Activated naive CD8-positive, alpha-beta T cell treated with anti-CD3 and anti-CD28 coated beads for 36 hours (primary cell): ENCODE measurements at regions not wholly inside any gene's neighbourhood (a gene's known extent, or its start where the extent isn't known, plus 50 kb on each side); places are given as distances from the start of the nearest gene placed in this dataset.

ENCODE experiments used
- DNase-seq: peaks from one replicate; pipeline ENCODE4 v3.0.0; 2021
- H3K27ac Mint-ChIP-seq: one replicate; pipeline ENCODE4 v1.8.0; 2022; ENCODE audit warnings: mild to moderate bottlenecking, moderate library complexity, mixed read lengths
- H3K27me3 Mint-ChIP-seq: one replicate; pipeline ENCODE4 v1.8.0; 2022; ENCODE audit warnings: mild to moderate bottlenecking, mixed read lengths
- H3K36me3 Mint-ChIP-seq: one replicate; pipeline ENCODE4 v1.8.0; 2021; ENCODE audit warnings: mild to moderate bottlenecking, mixed read lengths
- H3K4me1 Mint-ChIP-seq: one replicate; pipeline ENCODE4 v1.8.0; 2021; ENCODE audit warnings: mixed read lengths
- H3K4me3 Mint-ChIP-seq: one replicate; pipeline ENCODE4 v1.8.0; 2022; ENCODE audit warnings: mild to moderate bottlenecking, moderate library complexity, mixed read lengths
- H3K9me3 Mint-ChIP-seq: one replicate; pipeline ENCODE4 v1.8.0; 2022; ENCODE audit warnings: mixed read lengths

GRCh38 chr1:79679916-79680315 is 673.4 kb upstream of the ADGRL4 start:
- Mint-ChIP-seq H3K4me3 (no peak overlapping the region), H3K36me3 (no peaks in the 10 kb centered on the region), H3K27ac (no peak overlapping the region), H3K27me3 (no peaks in the 10 kb centered on the region), H3K9me3 (peaks cover 17% of the 10 kb centered on the region), H3K4me1 (no peaks in the 10 kb centered on the region)
- no peak for DNase-seq

GRCh38 chr1:79667848-79668696 is 661.5 kb upstream of the ADGRL4 start:
- H3K4me3 Mint-ChIP-seq, result no peak overlapping the region
- no peaks in the 10 kb centered on the region for H3K27me3 Mint-ChIP-seq
- no peak for DNase-seq
- no peaks in the 10 kb centered on the region for H3K36me3 Mint-ChIP-seq
- H3K27ac Mint-ChIP-seq, result no peak overlapping the region
- no peaks in the 10 kb centered on the region for H3K4me1 Mint-ChIP-seq
- no peaks in the 10 kb centered on the region for H3K9me3 Mint-ChIP-seq

GRCh38 chr1:79667166-79667565 is 660.6 kb upstream of the ADGRL4 start:
- Mint-ChIP-seq H3K27ac (no peak overlapping the region), H3K4me1 (no peaks in the 10 kb centered on the region), H3K27me3 (no peaks in the 10 kb centered on the region), H3K9me3 (no peaks in the 10 kb centered on the region), H3K4me3 (no peak overlapping the region), H3K36me3 (no peaks in the 10 kb centered on the region)
- DNase-seq, result no peak

- Mint-ChIP-seq H3K4me3 (no peak overlapping the region), H3K27ac (no peak overlapping the region), H3K4me1 (no peaks in the 10 kb centered on the region), H3K36me3 (no peaks in the 10 kb centered on the region), H3K27me3 (no peaks in the 10 kb centered on the region), H3K9me3 (peaks cover 3% of the 10 kb centered on the region)
- no peak for DNase-seq
Observed at GRCh38 chr1:79663916-79664315, 657.4 kb upstream of the ADGRL4 start.

GRCh38 chr1:79662596-79662995 is 656.1 kb upstream of the ADGRL4 start:
- H3K27me3 Mint-ChIP-seq, result no peaks in the 10 kb centered on the region
- no peak overlapping the region for H3K27ac Mint-ChIP-seq
- no peaks in the 10 kb centered on the region for H3K4me1 Mint-ChIP-seq
- H3K36me3 Mint-ChIP-seq, result no peaks in the 10 kb centered on the region
- no peak overlapping the region for H3K4me3 Mint-ChIP-seq
- DNase-seq, result no peak
- peaks cover 3% of the 10 kb centered on the region for H3K9me3 Mint-ChIP-seq

- no peak overlapping the region for H3K27ac Mint-ChIP-seq
- no peaks in the 10 kb centered on the region for H3K36me3 Mint-ChIP-seq
- no peak for DNase-seq
- no peaks in the 10 kb centered on the region for H3K4me1 Mint-ChIP-seq
- H3K9me3 Mint-ChIP-seq, result peaks cover 3% of the 10 kb centered on the region
- H3K27me3 Mint-ChIP-seq, result no peaks in the 10 kb centered on the region
- H3K4me3 Mint-ChIP-seq, result no peak overlapping the region
Observed at GRCh38 chr1:79660129-79660528, 653.6 kb upstream of the ADGRL4 start.

- Mint-ChIP-seq H3K36me3 (no peaks in the 10 kb centered on the region), H3K4me1 (no peaks in the 10 kb centered on the region), H3K27ac (no peak overlapping the region), H3K4me3 (no peak overlapping the region), H3K9me3 (peaks cover 3% of the 10 kb centered on the region), H3K27me3 (no peaks in the 10 kb centered on the region)
- DNase-seq, result no peak
Observed at GRCh38 chr1:79657951-79658658, 651.6 kb upstream of the ADGRL4 start.

- H3K4me1 Mint-ChIP-seq, result no peaks in the 10 kb centered on the region
- H3K9me3 Mint-ChIP-seq, result no peaks in the 10 kb centered on the region
- no peaks in the 10 kb centered on the region for H3K36me3 Mint-ChIP-seq
- H3K4me3 Mint-ChIP-seq, result no peak overlapping the region
- H3K27ac Mint-ChIP-seq, result no peak overlapping the region
- H3K27me3 Mint-ChIP-seq, result no peaks in the 10 kb centered on the region
- no peak for DNase-seq
Observed at GRCh38 chr1:79655876-79656275, 649.3 kb upstream of the ADGRL4 start.

- no peaks in the 10 kb centered on the region for H3K9me3 Mint-ChIP-seq
- H3K27ac Mint-ChIP-seq, result no peak overlapping the region
- H3K36me3 Mint-ChIP-seq, result no peaks in the 10 kb centered on the region
- no peaks in the 10 kb centered on the region for H3K27me3 Mint-ChIP-seq
- no peak overlapping the region for H3K4me3 Mint-ChIP-seq
- no peaks in the 10 kb centered on the region for H3K4me1 Mint-ChIP-seq
- no peak for DNase-seq
Observed at GRCh38 chr1:79652426-79652825, 645.9 kb upstream of the ADGRL4 start.

- Mint-ChIP-seq H3K4me1 (no peaks in the 10 kb centered on the region), H3K36me3 (no peaks in the 10 kb centered on the region), H3K27me3 (no peaks in the 10 kb centered on the region), H3K27ac (no peak overlapping the region), H3K4me3 (no peak overlapping the region), H3K9me3 (peaks cover 13% of the 10 kb centered on the region)
- DNase-seq, result no peak
Observed at GRCh38 chr1:79648126-79648525, 641.6 kb upstream of the ADGRL4 start.

- Mint-ChIP-seq H3K4me3 (no peak overlapping the region), H3K36me3 (no peaks in the 10 kb centered on the region), H3K27ac (no peak overlapping the region), H3K4me1 (no peaks in the 10 kb centered on the region), H3K27me3 (no peaks in the 10 kb centered on the region), H3K9me3 (peaks cover 13% of the 10 kb centered on the region)
- DNase-seq, result no peak
Observed at GRCh38 chr1:79646880-79647279, 640.4 kb upstream of the ADGRL4 start.

GRCh38 chr1:79638382-79638781 is 631.9 kb upstream of the ADGRL4 start:
- DNase-seq, result no peak
- no peaks in the 10 kb centered on the region for H3K36me3 Mint-ChIP-seq
- no peaks in the 10 kb centered on the region for H3K4me1 Mint-ChIP-seq
- H3K4me3 Mint-ChIP-seq, result no peak overlapping the region
- H3K27me3 Mint-ChIP-seq, result no peaks in the 10 kb centered on the region
- H3K27ac Mint-ChIP-seq, result no peak overlapping the region
- H3K9me3 Mint-ChIP-seq, result peaks cover 2% of the 10 kb centered on the region

- H3K9me3 Mint-ChIP-seq, result peaks cover 2% of the 10 kb centered on the region
- H3K4me1 Mint-ChIP-seq, result no peaks in the 10 kb centered on the region
- H3K4me3 Mint-ChIP-seq, result no peak overlapping the region
- no peaks in the 10 kb centered on the region for H3K27me3 Mint-ChIP-seq
- DNase-seq, result no peak
- no peaks in the 10 kb centered on the region for H3K36me3 Mint-ChIP-seq
- H3K27ac Mint-ChIP-seq, result no peak overlapping the region
Observed at GRCh38 chr1:79633456-79633855, 626.9 kb upstream of the ADGRL4 start.

GRCh38 chr1:79629414-79629813 is 622.9 kb upstream of the ADGRL4 start:
- Mint-ChIP-seq H3K4me1 (no peaks in the 10 kb centered on the region), H3K27ac (no peak overlapping the region), H3K27me3 (no peaks in the 10 kb centered on the region), H3K4me3 (no peak overlapping the region), H3K9me3 (no peaks in the 10 kb centered on the region), H3K36me3 (no peaks in the 10 kb centered on the region)
- DNase-seq, result no peak

- Mint-ChIP-seq H3K27ac (no peak overlapping the region), H3K4me3 (no peak overlapping the region), H3K27me3 (no peaks in the 10 kb centered on the region), H3K36me3 (no peaks in the 10 kb centered on the region), H3K4me1 (no peaks in the 10 kb centered on the region), H3K9me3 (peaks cover 5% of the 10 kb centered on the region)
- no peak for DNase-seq
Observed at GRCh38 chr1:79617777-79618176, 611.2 kb upstream of the ADGRL4 start.

GRCh38 chr1:79614762-79615161 is 608.2 kb upstream of the ADGRL4 start:
- H3K36me3 Mint-ChIP-seq, result no peaks in the 10 kb centered on the region
- no peak overlapping the region for H3K4me3 Mint-ChIP-seq
- H3K4me1 Mint-ChIP-seq, result no peaks in the 10 kb centered on the region
- DNase-seq, result no peak
- no peak overlapping the region for H3K27ac Mint-ChIP-seq
- no peaks in the 10 kb centered on the region for H3K27me3 Mint-ChIP-seq
- peaks cover 4% of the 10 kb centered on the region for H3K9me3 Mint-ChIP-seq
